GM21390 (cell line): ENCODE measurements at regions not wholly inside any gene's neighbourhood (a gene's known extent, or its start where the extent isn't known, plus 50 kb on each side); places are given as distances from the start of the nearest gene placed in this dataset.
A peak's percentile ranks its signal among the peaks of the same experiment; 100 is the strongest.
"Not testable (repeated sequence)": the region's sequence is repeated elsewhere in the genome, so short reads cannot be mapped to it uniquely, and the experiment has no call there.

Experiments
- ATAC-seq: cut with Tn5 transposase; IDR thresholded peaks from one replicate; pipeline ENCODE4 v1.9.1; 2021; ENCODE audit not compliant: unreplicated experiment

GRCh38 chr2:38451778-38452177, 74.7 kb upstream of the ATL2 start:
- not testable (repeated sequence) for ATAC-seq

- ATAC-seq = no peak
These were observed 73.4 kb upstream of the ATL2 start for GRCh38 chr2:38450509-38450908.

- ATAC-seq = no peak
These were observed 71.8 kb upstream of the ATL2 start for GRCh38 chr2:38448692-38449410.

GRCh38 chr2:38446906-38447561, 70.0 kb upstream of the ATL2 start:
- no peak for ATAC-seq

DNA sequence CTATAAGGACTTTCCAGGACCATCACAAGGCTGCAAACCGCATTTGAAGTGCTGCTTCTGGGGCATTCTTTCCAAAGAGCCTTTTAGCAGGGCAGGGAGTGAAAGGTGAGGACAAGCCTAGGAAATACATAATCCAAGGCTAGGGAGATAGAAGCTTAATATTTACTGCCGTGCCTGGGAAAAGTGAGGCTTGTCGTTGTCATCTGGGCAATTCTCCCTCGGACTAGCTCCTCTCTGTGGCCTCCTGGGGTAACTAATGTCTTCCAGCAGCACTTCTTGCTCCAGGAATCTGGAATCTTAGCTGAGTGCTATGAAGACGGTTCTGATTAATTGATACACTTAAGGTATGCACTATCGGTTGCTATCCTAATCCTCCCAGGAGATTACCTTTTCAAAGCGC, 69.3 kb upstream of the ATL2 start:
- ATAC-seq = no peak

- ATAC-seq = no peak
These were observed 67.2 kb upstream of the ATL2 start for GRCh38 chr2:38444247-38444646.

DNA sequence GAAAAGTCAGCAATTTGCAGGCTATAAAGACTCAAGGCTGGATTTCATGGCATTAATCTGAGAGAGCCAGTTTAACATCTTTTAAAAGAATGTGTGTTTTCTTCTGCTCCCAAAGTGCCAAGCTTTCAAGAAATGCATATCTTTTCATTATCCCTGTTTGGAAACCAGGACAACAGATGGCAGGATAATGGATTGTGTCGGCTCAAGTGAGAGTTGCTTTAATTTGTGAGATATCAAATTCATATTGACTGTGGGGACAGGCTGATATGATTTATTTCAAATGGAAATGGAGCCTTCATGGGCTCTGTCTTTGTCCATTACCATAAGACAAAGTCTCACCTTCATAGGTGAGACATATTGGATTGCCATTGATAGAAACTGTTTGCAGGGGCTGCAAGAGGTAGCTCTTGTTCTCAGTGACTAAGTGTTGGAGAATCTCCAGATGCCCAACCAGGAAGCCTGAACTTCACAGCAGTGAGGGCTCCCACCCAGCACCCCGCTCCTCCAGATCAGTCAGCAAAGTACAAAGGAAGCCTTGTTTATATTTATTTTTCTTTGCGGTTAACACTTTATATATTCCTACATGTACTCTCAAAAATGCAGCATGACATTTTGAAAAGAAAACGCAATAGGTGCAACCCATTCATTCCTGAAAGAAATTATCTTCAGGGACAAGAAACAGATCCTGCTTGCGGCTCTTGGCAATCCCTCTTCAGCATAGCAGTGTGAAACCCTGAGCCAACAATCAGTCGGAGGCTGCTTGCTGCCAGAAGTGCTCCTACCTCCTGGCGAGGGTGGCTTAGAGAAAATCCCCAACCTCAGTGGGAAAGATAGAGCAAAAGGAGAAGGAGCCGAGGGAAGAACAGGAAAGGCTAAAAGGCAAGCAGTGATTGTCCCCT, 65.8 kb upstream of the ATL2 start:
- no peak for ATAC-seq

- no peak for ATAC-seq
These were observed 64.3 kb upstream of the ATL2 start for GRCh38 chr2:38441346-38441745.

DNA sequence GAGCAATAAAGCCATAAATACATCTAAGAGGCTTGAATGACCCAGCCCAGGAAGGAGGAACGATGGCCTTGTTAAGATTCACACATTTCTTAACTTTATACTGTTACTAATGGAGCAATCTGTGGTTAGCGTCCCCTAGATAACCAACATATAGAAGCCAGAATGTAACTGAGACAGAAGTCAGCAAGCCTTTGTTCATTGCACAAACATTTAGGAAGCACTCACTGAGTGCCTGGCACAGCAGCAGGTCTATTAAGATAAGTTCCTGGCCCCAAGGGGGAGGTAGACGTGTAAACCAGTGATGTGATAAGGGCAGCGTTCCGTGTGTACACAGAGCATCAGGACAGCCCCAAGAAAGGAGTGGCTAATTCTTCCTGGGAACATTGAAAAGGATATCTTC, 63.6 kb upstream of the ATL2 start:
- no peak for ATAC-seq

DNA sequence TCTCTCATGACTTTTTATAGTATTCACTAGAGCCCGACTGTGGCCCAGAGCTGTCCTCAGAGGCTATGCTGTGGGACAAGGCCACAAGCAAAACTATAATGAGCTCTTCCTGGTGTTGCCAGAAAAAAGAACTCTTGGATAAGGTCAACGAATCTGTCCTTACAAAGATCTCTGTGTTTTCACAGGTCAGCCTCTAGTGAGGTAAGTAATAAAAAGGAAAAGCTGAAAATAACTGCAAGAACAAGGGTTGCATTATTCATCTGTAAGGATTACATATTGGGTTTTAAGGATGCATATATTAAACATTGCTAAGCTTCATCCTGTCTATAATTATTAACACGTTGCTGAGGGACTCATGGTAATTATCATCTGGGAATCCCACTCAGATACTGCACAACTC, 62.8 kb upstream of the ATL2 start:
- no peak for ATAC-seq

DNA sequence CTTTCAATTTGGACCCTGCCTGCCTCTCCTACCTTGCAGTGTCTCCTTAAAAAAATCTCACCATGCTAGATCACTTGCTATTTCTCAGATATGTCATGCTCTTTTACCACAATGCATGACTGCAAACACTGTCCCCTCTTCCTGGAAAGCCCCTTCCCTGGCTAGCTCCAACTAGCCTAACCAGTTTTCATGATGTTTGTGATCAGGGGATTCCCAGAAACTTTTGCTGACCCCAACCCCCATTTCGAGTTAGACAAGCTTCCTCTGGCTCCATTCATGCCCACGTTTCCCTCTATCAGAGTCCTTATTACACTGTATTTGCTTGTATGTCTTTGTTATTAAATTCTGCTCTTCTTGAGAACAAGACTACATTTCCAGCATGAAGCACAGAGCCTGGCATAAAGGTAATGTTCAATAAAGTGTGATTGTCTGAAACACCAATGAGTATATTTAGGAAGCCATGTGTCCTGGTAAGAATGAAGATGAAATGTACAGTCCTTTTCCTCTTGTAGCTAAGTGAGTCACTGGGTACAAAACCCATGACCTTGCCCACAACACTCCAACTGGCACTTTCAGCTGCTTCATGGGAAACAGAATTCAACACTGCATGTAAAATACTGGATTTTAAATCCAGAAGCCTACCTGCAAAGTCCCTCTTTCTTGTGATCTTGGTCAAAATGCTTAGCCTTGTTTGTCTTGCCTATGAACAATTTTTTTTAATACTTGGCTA, 62.0 kb upstream of the ATL2 start:
- ATAC-seq = peak; percentile 67

GRCh38 chr2:38438133-38438882, 61.2 kb upstream of the ATL2 start:
- ATAC-seq = no peak

- no peak for ATAC-seq
These were observed 59.2 kb upstream of the ATL2 start for GRCh38 chr2:38436227-38436664.

DNA sequence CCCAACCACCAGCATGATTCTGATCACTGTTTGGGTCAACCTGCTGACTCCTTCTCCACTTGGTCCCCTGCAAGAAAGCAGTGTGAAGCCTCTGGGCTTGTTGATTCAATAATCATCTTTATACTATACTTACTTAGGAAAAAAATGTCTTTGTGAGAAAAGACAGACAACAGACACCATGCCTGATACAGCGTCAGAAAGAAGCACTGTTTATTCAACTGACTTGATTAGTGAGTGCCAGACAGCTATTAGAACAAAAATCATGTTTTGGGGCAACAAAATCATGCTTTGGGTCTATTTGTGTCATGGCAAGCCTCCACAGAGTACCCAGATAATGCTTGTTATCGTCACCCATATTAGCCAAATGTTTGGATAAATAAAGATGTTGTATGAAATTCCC, 58.7 kb upstream of the ATL2 start:
- ATAC-seq = no peak

DNA sequence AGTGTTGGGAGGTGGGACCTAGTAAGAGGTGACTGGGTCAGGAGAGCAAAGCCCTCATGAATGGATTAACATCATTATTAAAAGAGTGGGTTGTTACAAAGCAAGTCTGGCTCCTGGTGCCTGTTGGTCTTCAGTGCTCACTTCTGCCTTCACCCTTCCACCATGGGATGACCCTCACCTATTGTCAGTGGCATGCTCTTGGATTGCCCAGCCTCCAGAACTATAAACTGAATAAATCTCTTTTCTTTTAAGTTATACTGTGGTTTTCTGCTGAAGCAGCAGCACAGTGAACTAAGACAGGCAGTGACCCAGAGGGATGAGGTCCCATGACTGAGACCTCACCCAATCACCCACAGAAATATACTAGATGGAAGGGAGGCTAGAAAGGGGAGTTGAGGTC, 57.5 kb upstream of the ATL2 start:
- ATAC-seq = no peak

DNA sequence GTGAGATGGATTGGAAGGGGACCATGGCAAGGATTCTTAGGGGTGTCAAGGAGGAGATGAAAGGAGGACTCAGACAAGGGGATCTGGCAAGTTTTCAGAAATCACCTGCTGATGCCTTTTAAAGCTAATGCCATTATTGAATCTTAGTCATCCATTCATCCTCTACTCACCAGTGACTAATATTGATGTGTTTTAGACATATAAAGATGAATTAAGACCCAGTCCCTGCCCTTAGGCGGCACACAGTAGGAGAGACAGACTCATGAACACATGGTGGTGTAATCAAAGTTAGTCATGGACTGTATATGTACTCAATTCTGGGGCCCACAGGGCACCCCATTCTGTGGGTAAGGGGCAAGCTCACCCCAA, 56.5 kb upstream of the ATL2 start:
- no peak for ATAC-seq

GRCh38 chr2:38432820-38433606, 55.9 kb upstream of the ATL2 start:
- ATAC-seq = no peak

- no peak for ATAC-seq
These were observed 53.6 kb upstream of the ATL2 start for GRCh38 chr2:38430597-38431207.

- no peak for ATAC-seq
These were observed 53.1 kb upstream of the ATL2 start for GRCh38 chr2:38430196-38430595.
